ENCODE measurements at regions not wholly inside any gene's neighbourhood (a gene's known extent, or its start where the extent isn't known, plus 50 kb on each side); places are given as distances from the start of the nearest gene placed in this dataset.

DNA sequence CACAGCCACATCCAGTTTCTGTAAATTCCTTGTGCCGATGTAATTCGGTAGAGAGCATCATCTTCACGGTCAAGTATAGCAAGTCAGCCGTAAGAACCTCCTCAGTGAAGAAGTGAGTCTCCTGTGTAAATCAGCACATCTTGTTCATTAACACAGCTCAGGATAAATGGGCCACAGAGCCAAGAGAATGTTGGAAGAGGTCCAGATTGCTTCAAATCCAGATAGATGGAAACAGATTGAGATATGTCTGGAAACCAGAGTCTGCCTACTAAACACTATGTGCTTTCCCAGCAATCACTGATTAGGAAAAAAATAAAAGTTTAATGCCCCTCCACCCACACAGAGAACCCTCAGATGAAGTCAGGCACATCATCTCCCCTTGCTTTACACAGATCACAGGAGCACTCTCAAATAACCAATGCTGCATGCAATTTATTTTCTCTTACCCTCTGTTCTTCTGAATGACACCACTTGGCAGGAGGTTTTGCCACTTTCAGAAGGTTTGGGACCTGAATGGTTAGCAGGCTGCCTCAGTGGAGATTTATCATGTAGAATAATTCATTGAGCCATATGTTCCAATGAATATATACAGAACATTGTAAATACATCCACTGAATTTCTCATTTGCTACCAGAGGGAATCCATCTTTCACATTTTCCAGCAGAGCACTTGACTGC is 357.7 kb downstream of the C4orf33 start:
- TF ChIP-seq JUND (IDR thresholded peaks at IDR 0.05) = no peak
- TF ChIP-seq, protein P1, sequence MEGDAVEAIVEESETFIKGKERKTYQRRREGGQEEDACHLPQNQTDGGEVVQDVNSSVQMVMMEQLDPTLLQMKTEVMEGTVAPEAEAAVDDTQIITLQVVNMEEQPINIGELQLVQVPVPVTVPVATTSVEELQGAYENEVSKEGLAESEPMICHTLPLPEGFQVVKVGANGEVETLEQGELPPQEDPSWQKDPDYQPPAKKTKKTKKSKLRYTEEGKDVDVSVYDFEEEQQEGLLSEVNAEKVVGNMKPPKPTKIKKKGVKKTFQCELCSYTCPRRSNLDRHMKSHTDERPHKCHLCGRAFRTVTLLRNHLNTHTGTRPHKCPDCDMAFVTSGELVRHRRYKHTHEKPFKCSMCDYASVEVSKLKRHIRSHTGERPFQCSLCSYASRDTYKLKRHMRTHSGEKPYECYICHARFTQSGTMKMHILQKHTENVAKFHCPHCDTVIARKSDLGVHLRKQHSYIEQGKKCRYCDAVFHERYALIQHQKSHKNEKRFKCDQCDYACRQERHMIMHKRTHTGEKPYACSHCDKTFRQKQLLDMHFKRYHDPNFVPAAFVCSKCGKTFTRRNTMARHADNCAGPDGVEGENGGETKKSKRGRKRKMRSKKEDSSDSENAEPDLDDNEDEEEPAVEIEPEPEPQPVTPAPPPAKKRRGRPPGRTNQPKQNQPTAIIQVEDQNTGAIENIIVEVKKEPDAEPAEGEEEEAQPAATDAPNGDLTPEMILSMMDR (IDR thresholded peaks at IDR 0.05; ENCODE audit: low read depth, low read length, missing input control) = no peak
- TF ChIP-seq, protein P2, sequence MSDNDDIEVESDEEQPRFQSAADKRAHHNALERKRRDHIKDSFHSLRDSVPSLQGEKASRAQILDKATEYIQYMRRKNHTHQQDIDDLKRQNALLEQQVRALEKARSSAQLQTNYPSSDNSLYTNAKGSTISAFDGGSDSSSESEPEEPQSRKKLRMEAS (IDR thresholded peaks at IDR 0.05) = no peak
- TF ChIP-seq, protein P3, sequence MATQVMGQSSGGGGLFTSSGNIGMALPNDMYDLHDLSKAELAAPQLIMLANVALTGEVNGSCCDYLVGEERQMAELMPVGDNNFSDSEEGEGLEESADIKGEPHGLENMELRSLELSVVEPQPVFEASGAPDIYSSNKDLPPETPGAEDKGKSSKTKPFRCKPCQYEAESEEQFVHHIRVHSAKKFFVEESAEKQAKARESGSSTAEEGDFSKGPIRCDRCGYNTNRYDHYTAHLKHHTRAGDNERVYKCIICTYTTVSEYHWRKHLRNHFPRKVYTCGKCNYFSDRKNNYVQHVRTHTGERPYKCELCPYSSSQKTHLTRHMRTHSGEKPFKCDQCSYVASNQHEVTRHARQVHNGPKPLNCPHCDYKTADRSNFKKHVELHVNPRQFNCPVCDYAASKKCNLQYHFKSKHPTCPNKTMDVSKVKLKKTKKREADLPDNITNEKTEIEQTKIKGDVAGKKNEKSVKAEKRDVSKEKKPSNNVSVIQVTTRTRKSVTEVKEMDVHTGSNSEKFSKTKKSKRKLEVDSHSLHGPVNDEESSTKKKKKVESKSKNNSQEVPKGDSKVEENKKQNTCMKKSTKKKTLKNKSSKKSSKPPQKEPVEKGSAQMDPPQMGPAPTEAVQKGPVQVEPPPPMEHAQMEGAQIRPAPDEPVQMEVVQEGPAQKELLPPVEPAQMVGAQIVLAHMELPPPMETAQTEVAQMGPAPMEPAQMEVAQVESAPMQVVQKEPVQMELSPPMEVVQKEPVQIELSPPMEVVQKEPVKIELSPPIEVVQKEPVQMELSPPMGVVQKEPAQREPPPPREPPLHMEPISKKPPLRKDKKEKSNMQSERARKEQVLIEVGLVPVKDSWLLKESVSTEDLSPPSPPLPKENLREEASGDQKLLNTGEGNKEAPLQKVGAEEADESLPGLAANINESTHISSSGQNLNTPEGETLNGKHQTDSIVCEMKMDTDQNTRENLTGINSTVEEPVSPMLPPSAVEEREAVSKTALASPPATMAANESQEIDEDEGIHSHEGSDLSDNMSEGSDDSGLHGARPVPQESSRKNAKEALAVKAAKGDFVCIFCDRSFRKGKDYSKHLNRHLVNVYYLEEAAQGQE (IDR thresholded peaks at IDR 0.05) = no peak
- TF ChIP-seq YY1 (IDR thresholded peaks at IDR 0.05) = no peak
- no peak for TF ChIP-seq NR2F2 (IDR thresholded peaks at IDR 0.05)
- TF ChIP-seq, protein P4, sequence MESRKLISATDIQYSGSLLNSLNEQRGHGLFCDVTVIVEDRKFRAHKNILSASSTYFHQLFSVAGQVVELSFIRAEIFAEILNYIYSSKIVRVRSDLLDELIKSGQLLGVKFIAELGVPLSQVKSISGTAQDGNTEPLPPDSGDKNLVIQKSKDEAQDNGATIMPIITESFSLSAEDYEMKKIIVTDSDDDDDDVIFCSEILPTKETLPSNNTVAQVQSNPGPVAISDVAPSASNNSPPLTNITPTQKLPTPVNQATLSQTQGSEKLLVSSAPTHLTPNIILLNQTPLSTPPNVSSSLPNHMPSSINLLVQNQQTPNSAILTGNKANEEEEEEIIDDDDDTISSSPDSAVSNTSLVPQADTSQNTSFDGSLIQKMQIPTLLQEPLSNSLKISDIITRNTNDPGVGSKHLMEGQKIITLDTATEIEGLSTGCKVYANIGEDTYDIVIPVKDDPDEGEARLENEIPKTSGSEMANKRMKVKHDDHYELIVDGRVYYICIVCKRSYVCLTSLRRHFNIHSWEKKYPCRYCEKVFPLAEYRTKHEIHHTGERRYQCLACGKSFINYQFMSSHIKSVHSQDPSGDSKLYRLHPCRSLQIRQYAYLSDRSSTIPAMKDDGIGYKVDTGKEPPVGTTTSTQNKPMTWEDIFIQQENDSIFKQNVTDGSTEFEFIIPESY (IDR thresholded peaks at IDR 0.05) = no peak
- TF ChIP-seq SP1 (IDR thresholded peaks at IDR 0.05) = no peak
- no peak for TF ChIP-seq EGR1 (IDR thresholded peaks at IDR 0.05; ENCODE audit: low read depth in 2 of 2)
- H3K9ac ChIP-seq (ENCODE audit: low read depth in 1 of 2, low read length in 2 of 2) = no peak overlapping the region
- no peaks in the 10 kb centered on the region for H3K36me3 ChIP-seq (ENCODE audit: control insufficient read depth in 4 of 4, insufficient read depth in 3 of 4, low read depth in 1 of 4, low read length in 3 of 4)
- H3K4me3 ChIP-seq (ENCODE audit: low read depth in 1 of 3, low read length in 3 of 3) = no peak overlapping the region
- H3K27ac ChIP-seq (ENCODE audit: low read depth in 1 of 2, low read length in 2 of 2) = no peak overlapping the region
- peaks cover 0 to 8% (median 0%) of the 10 kb centered on the region in 4 donors for H3K27me3 ChIP-seq (ENCODE audit: control insufficient read depth in 4 of 4, insufficient read depth in 4 of 4, low read length in 3 of 4)
- no peak for DNase-seq (ENCODE audit: low spot score)
- H3K4me1 ChIP-seq (ENCODE audit: control insufficient read depth in 4 of 4, insufficient read depth in 4 of 4, low read length in 3 of 4) = no peaks in the 10 kb centered on the region
- WGBS = 90% methylated on average over 4 of the region's 4 CpGs
- H3K9me3 ChIP-seq (ENCODE audit: control insufficient read depth in 4 of 4, low read length in 3 of 4) = no peaks in the 10 kb centered on the region

DNA sequence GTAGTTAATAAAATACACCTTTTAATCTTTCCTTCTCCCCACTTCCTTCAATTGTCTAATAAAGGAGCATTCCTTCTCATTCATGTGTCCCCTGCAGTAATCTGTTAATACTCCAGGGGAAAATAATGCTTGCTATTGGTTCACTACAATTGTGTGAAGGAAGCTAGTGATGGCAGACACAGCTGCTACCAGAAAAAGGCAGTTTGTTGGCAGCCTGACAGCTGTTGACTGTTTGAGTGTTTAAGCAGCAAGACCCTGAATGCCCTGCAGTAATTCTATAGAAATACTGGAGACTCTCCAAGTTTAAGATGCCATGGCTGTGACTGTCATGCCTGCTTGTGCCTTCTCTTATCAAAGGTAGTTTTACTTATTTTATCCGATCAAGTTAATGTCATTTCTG is 359.5 kb downstream of the C4orf33 start:
- Histone ChIP-seq H3K9ac (ENCODE audit: low read depth in 1 of 2, low read length in 2 of 2) (no peak overlapping the region), H3K4me3 (ENCODE audit: low read depth in 1 of 3, low read length in 3 of 3) (no peak overlapping the region), H3K27ac (ENCODE audit: low read depth in 1 of 2, low read length in 2 of 2) (no peak overlapping the region), H3K27me3 (ENCODE audit: control insufficient read depth in 4 of 4, insufficient read depth in 4 of 4, low read length in 3 of 4) (peaks cover 0 to 8% (median 0%) of the 10 kb centered on the region in 4 donors), H3K4me1 (ENCODE audit: control insufficient read depth in 4 of 4, insufficient read depth in 4 of 4, low read length in 3 of 4) (no peaks in the 10 kb centered on the region), H3K9me3 (ENCODE audit: control insufficient read depth in 4 of 4, low read length in 3 of 4) (no peaks in the 10 kb centered on the region), H3K36me3 (ENCODE audit: control insufficient read depth in 4 of 4, insufficient read depth in 3 of 4, low read depth in 1 of 4, low read length in 3 of 4) (no peaks in the 10 kb centered on the region)
- DNase-seq (ENCODE audit: low spot score) = no peak
- WGBS = 66% methylated on average over 1 of the region's 1 CpG
- TF ChIP-seq HNF4G (IDR thresholded peaks at IDR 0.05) (no peak), RAD21 (IDR thresholded peaks at IDR 0.05) (no peak), TAF1 (conservative IDR thresholded peaks at IDR 0.05) (no peak), JUND (IDR thresholded peaks at IDR 0.05) (no peak), FOXA1 (IDR thresholded peaks at IDR 0.05) (no peak), GABPA (IDR thresholded peaks at IDR 0.05 in 1 of 2, conservative IDR thresholded peaks at IDR 0.05 in 1 of 2) (no peak), RXRA (IDR thresholded peaks at IDR 0.05) (no peak), HNF4A (conservative IDR thresholded peaks at IDR 0.05) (no peak), EGR1 (IDR thresholded peaks at IDR 0.05; ENCODE audit: low read depth in 2 of 2) (no peak), FOXA2 (IDR thresholded peaks at IDR 0.05) (no peak), YY1 (IDR thresholded peaks at IDR 0.05) (no peak)
- TF ChIP-seq, protein P3 (IDR thresholded peaks at IDR 0.05) = no peak
- TF ChIP-seq, protein P1 (IDR thresholded peaks at IDR 0.05; ENCODE audit: low read depth, low read length, missing input control) = no peak
